KMS-11 (cell line): ENCODE measurements at regions not wholly inside any gene's neighbourhood (a gene's known extent, or its start where the extent isn't known, plus 50 kb on each side); places are given as distances from the start of the nearest gene placed in this dataset.

Source experiments
- H2AFZ ChIP-seq: fragments of 200-600 bp; sonication (generic); 2 replicates; pipeline ENCODE4 v1.6.1; 2016; ENCODE audit warnings: antibody characterized with exemption, mixed run types, low read depth
- H3K27ac ChIP-seq: fragments of 200-600 bp; sonication (generic); 2 replicates; pipeline ENCODE4 v1.6.1; 2016; ENCODE audit warnings: mild to moderate bottlenecking, mixed run types
- H3K27me3 ChIP-seq: fragments of 200-600 bp; sonication (generic); 2 replicates; pipeline ENCODE4 v1.6.1; 2017; ENCODE audit warnings: mild to moderate bottlenecking, low read depth, mixed run types, moderate library complexity; ENCODE audit not compliant: insufficient read depth
- H3K36me3 ChIP-seq: fragments of 200-600 bp; sonication (generic); 2 replicates; pipeline ENCODE4 v1.6.1; 2017; ENCODE audit warnings: mild to moderate bottlenecking, mixed run types; ENCODE audit not compliant: insufficient read depth
- H3K4me1 ChIP-seq: fragments of 200-600 bp; sonication (generic); 2 replicates; pipeline ENCODE4 v1.6.1; 2016; ENCODE audit warnings: mild to moderate bottlenecking, low read depth, mixed run types; ENCODE audit not compliant: poor library complexity, severe bottlenecking
- H3K4me2 ChIP-seq: fragments of 200-600 bp; sonication (generic); 2 replicates; pipeline ENCODE4 v1.7.0; 2016; ENCODE audit warnings: mild to moderate bottlenecking, mixed run types
- H3K4me3 ChIP-seq: fragments of 200-600 bp; sonication (generic); IDR thresholded peaks from 2 replicates; pipeline ENCODE4 v1.6.1; 2017; ENCODE audit warnings: low read depth, low read length, mixed read lengths; ENCODE audit not compliant: insufficient read depth
- H3K79me2 ChIP-seq: fragments of 200-600 bp; sonication (generic); 2 replicates; pipeline ENCODE4 v1.6.1; 2016; ENCODE audit warnings: low read depth, mixed run types; ENCODE audit not compliant: insufficient read depth
- H3K9ac ChIP-seq: fragments of 200-600 bp; sonication (generic); 2 replicates; pipeline ENCODE4 v1.6.1; 2016; ENCODE audit warnings: mild to moderate bottlenecking, mixed run types
- H4K20me1 ChIP-seq: fragments of 200-600 bp; sonication (generic); 2 replicates; pipeline ENCODE4 v1.6.1; 2016; ENCODE audit warnings: mild to moderate bottlenecking, mixed run types; ENCODE audit not compliant: insufficient read depth
- CTCF ChIP-seq: fragments of 200-600 bp; sonication (generic); conservative IDR thresholded peaks from 2 replicates; pipeline ENCODE4 v1.6.1; 2017; ENCODE audit warnings: low read depth, mild to moderate bottlenecking, antibody characterized with exemption, low read length, moderate library complexity, mixed read lengths

GRCh38 chr1:82646336-82646735 lies 845.6 kb downstream of the ADGRL2 start:
- H3K27ac ChIP-seq, result no peak overlapping the region
- no peak overlapping the region for H2AFZ ChIP-seq
- no peaks in the 10 kb centered on the region for H4K20me1 ChIP-seq
- no peaks in the 10 kb centered on the region for H3K27me3 ChIP-seq
- TF ChIP-seq CTCF, result no peak
- H3K4me1 ChIP-seq, result no peaks in the 10 kb centered on the region
- no peaks in the 10 kb centered on the region for H3K36me3 ChIP-seq
- no peak overlapping the region for H3K4me2 ChIP-seq
- no peak overlapping the region for H3K4me3 ChIP-seq
- H3K79me2 ChIP-seq, result no peaks in the 10 kb centered on the region
- H3K9ac ChIP-seq, result no peak overlapping the region

- no peak overlapping the region for H3K4me3 ChIP-seq
- no peak overlapping the region for H3K4me2 ChIP-seq
- H3K27me3 ChIP-seq, result no peaks in the 10 kb centered on the region
- H2AFZ ChIP-seq, result no peak overlapping the region
- H3K27ac ChIP-seq, result no peak overlapping the region
- H3K9ac ChIP-seq, result no peak overlapping the region
- H3K36me3 ChIP-seq, result no peaks in the 10 kb centered on the region
- no peaks in the 10 kb centered on the region for H4K20me1 ChIP-seq
- no peak for TF ChIP-seq CTCF
- H3K79me2 ChIP-seq, result no peaks in the 10 kb centered on the region
- H3K4me1 ChIP-seq, result no peaks in the 10 kb centered on the region
These were observed 843.6 kb downstream of the ADGRL2 start for GRCh38 chr1:82644186-82644915.

GRCh38 chr1:82640352-82640751 lies 839.6 kb downstream of the ADGRL2 start:
- Histone ChIP-seq H3K27ac (no peak overlapping the region), H3K4me1 (no peaks in the 10 kb centered on the region), H2AFZ (no peak overlapping the region), H3K79me2 (no peaks in the 10 kb centered on the region), H3K27me3 (no peaks in the 10 kb centered on the region), H4K20me1 (no peaks in the 10 kb centered on the region), H3K4me3 (no peak overlapping the region), H3K4me2 (no peak overlapping the region), H3K9ac (no peak overlapping the region), H3K36me3 (no peaks in the 10 kb centered on the region)
- no peak for TF ChIP-seq CTCF

- Histone ChIP-seq H3K36me3 (no peaks in the 10 kb centered on the region), H4K20me1 (no peaks in the 10 kb centered on the region), H2AFZ (no peak overlapping the region), H3K4me2 (no peak overlapping the region), H3K79me2 (no peaks in the 10 kb centered on the region), H3K4me3 (no peak overlapping the region), H3K9ac (no peak overlapping the region), H3K27ac (no peak overlapping the region), H3K27me3 (no peaks in the 10 kb centered on the region), H3K4me1 (no peaks in the 10 kb centered on the region)
- no peak for TF ChIP-seq CTCF
These were observed 833.5 kb downstream of the ADGRL2 start for GRCh38 chr1:82634266-82634665.
